Neural progenitor cell (in vitro differentiated cells): ENCODE measurements at regions not wholly inside any gene's neighbourhood (a gene's known extent, or its start where the extent isn't known, plus 50 kb on each side); places are given as distances from the start of the nearest gene placed in this dataset.

Experiments
- DNase-seq: peaks from one replicate; pipeline ENCODE4 v3.0.0-alpha.2; 2016; ENCODE audit warnings: low spot score
- H2AFZ ChIP-seq: fragments of 200-600 bp; sonication (generic); replicated peaks from 2 replicates; pipeline ENCODE4 v1.6.1; 2016; ENCODE audit warnings: antibody characterized with exemption
- H3F3A ChIP-seq: fragments of 200-600 bp; sonication (generic); 2 replicates; pipeline ENCODE4 v1.6.1; 2016; ENCODE audit warnings: antibody characterized with exemption, low read depth
- H3K27ac ChIP-seq: fragments of 200-600 bp; sonication (generic); 2 replicates; pipeline ENCODE4 v1.5.1; 2016; ENCODE audit warnings: mild to moderate bottlenecking
- H3K27me3 ChIP-seq: fragments of 200-600 bp; sonication (generic); 2 replicates; pipeline ENCODE4 v1.6.1; 2016; ENCODE audit warnings: mild to moderate bottlenecking, moderate library complexity
- H3K36me3 ChIP-seq: fragments of 200-600 bp; sonication (generic); 2 replicates; pipeline ENCODE4 v1.5.1; 2016
- H3K4me1 ChIP-seq: fragments of 200-600 bp; sonication (generic); 2 replicates; pipeline ENCODE4 v1.6.1; 2016; ENCODE audit warnings: mixed run types
- H3K4me2 ChIP-seq: fragments of 200-600 bp; sonication (generic); 2 replicates; pipeline ENCODE4 v1.6.1; 2016
- H3K4me3 ChIP-seq: fragments of 200-600 bp; sonication (generic); 2 replicates; pipeline ENCODE4 v1.5.1; 2016
- H3K79me2 ChIP-seq: fragments of 200-600 bp; sonication (generic); 2 replicates; pipeline ENCODE4 v1.6.1; 2016; ENCODE audit warnings: low read depth
- H3K9ac ChIP-seq: fragments of 200-600 bp; sonication (generic); 2 replicates; pipeline ENCODE4 v1.6.1; 2016
- H3K9me3 ChIP-seq: fragments of 200-600 bp; sonication (generic); 2 replicates; pipeline ENCODE4 v1.5.1; 2016; ENCODE audit warnings: low read depth
- H4K20me1 ChIP-seq: fragments of 200-600 bp; sonication (generic); 2 replicates; pipeline ENCODE4 v1.6.1; 2016; ENCODE audit warnings: low read depth
- H3K27ac Mint-ChIP-seq: 3 replicates; pipeline ENCODE4 v1.8.0; 2021; ENCODE audit warnings: mixed read lengths
- H3K27me3 Mint-ChIP-seq: 2 replicates; pipeline ENCODE4 v1.8.0; 2022; ENCODE audit warnings: low read depth, mild to moderate bottlenecking, inconsistent platforms, moderate library complexity, mixed read lengths; ENCODE audit not compliant: insufficient read depth
- H3K36me3 Mint-ChIP-seq: 3 replicates; pipeline ENCODE4 v1.8.0; 2021; ENCODE audit warnings: mixed read lengths
- H3K4me1 Mint-ChIP-seq: 3 replicates; pipeline ENCODE4 v1.8.0; 2021; ENCODE audit warnings: mixed read lengths
- H3K4me3 Mint-ChIP-seq: 3 replicates; pipeline ENCODE4 v1.8.0; 2021; ENCODE audit warnings: mild to moderate bottlenecking, moderate library complexity, mixed read lengths
- H3K9me3 Mint-ChIP-seq: 3 replicates; pipeline ENCODE4 v1.8.0; 2020; ENCODE audit warnings: mixed read lengths
- CTCF ChIP-seq: fragments of 200-600 bp; sonication (generic); IDR thresholded peaks from 2 replicates; pipeline ENCODE4 v1.5.1; 2017; ENCODE audit warnings: antibody characterized with exemption, mild to moderate bottlenecking
- EZH2 ChIP-seq: fragments of 200-600 bp; sonication (generic); IDR thresholded peaks from 2 replicates; pipeline ENCODE4 v1.6.1; 2017; ENCODE audit warnings: antibody characterized with exemption, mild to moderate bottlenecking, moderate library complexity
- EZH2phosphoT487 ChIP-seq: fragments of 200-600 bp; sonication (generic); IDR thresholded peaks from 2 replicates; pipeline ENCODE4 v1.6.1; 2017; ENCODE audit warnings: antibody characterized with exemption

GRCh38 chr1:226497991-226498639 lies 50.4 kb upstream of the STUM start:
- no peaks in the 10 kb centered on the region for H4K20me1 ChIP-seq
- Mint-ChIP-seq H3K36me3 (no peaks in the 10 kb centered on the region), H3K27me3 (peaks cover 16% of the 10 kb centered on the region), H3K4me1 (peaks cover 17% of the 10 kb centered on the region), H3K4me3 (no peak overlapping the region), H3K9me3 (peaks cover 4% of the 10 kb centered on the region), H3K27ac (peak overlapping the region; percentile 8)
- H3K4me1 ChIP-seq: peaks cover 10% of the 10 kb centered on the region
- no peaks in the 10 kb centered on the region for H3K9me3 ChIP-seq
- peaks cover 7% of the 10 kb centered on the region for H3F3A ChIP-seq
- no peak overlapping the region for H3K4me3 ChIP-seq
- peak overlapping the region; percentile 31 for H3K4me2 ChIP-seq
- no peaks in the 10 kb centered on the region for H3K27me3 ChIP-seq
- no peak overlapping the region for H3K9ac ChIP-seq
- H3K36me3 ChIP-seq: no peaks in the 10 kb centered on the region
- peak overlapping the region; percentile 46 for H3K27ac ChIP-seq
- no peaks in the 10 kb centered on the region for H3K79me2 ChIP-seq
- DNase-seq: peak; percentile 56
- TF ChIP-seq EZH2phosphoT487 (no peak), CTCF (no peak)
- H2AFZ ChIP-seq: no peak overlapping the region

GRCh38 chr1:226498640-226499008 lies 49.9 kb upstream of the STUM start:
- H3K4me3 Mint-ChIP-seq: no peak overlapping the region
- H4K20me1 ChIP-seq: no peaks in the 10 kb centered on the region
- H3K9me3 ChIP-seq: no peaks in the 10 kb centered on the region
- H3K4me1 ChIP-seq: peaks cover 10% of the 10 kb centered on the region
- H3K9me3 Mint-ChIP-seq: peaks cover 4% of the 10 kb centered on the region
- H3K4me2 ChIP-seq: peak overlapping the region; percentile 31
- no peak overlapping the region for H2AFZ ChIP-seq
- H3K27me3 ChIP-seq: no peaks in the 10 kb centered on the region
- peaks cover 7% of the 10 kb centered on the region for H3F3A ChIP-seq
- H3K27me3 Mint-ChIP-seq: peaks cover 15% of the 10 kb centered on the region
- no peaks in the 10 kb centered on the region for H3K36me3 Mint-ChIP-seq
- no peaks in the 10 kb centered on the region for H3K36me3 ChIP-seq
- peak overlapping the region; percentile 8 for H3K27ac Mint-ChIP-seq
- no peak overlapping the region for H3K9ac ChIP-seq
- H3K79me2 ChIP-seq: no peaks in the 10 kb centered on the region
- H3K27ac ChIP-seq: peak overlapping the region; percentile 46
- TF ChIP-seq EZH2phosphoT487 (no peak), EZH2 (no peak), CTCF (no peak)
- no peak overlapping the region for H3K4me3 ChIP-seq
- H3K4me1 Mint-ChIP-seq: peaks cover 17% of the 10 kb centered on the region
- DNase-seq: no peak
